Inferior parietal cortex (tissue), 1 donor: ENCODE measurements at regions not wholly inside any gene's neighbourhood (a gene's known extent, or its start where the extent isn't known, plus 50 kb on each side); places are given as distances from the start of the nearest gene placed in this dataset.

ENCODE experiments used
- DNase-seq: peaks from one replicate; pipeline ENCODE4 v3.0.0-alpha.2; 2016; ENCODE audit errors: extremely low spot score

DNA sequence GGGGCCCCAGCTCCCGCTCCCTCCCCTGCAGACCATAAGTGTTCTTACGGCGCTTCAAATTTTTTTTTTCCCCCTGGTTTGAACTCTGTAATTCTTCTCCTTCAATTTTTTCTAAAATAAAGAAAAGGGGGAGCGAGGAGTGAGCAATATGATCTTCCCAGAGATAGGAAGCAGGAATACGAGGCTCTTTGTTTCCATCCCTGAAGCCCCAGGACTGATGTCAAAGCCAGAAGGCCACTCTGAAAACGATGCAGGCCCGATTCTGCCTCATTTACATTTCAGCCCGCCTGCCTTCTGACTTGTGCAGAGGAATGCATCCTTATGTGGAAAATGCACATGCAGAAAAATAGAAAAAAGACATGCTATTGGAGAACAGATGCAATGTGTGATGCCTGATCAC, 401.5 kb upstream of the MKI67 start:
- DNase-seq = no peak

DNA sequence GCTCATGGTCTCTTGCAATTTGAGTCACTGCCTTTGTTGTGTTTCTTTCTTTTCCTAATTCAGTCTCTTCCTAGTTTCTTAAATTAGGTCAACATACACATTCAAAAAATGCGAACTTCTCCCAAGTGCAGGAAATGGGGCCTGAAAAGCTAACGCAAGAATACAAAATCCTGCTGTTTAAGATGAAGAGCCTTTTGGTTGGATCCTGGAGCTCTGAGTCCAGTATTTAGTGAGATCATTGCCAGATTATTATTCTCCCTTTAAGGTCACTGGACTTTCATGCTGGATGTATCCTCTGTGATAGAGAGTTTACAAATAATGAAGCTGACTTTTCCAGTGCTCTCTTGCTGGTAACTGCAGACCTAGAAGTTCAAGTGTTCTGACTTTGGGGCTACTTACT, 401.9 kb upstream of the MKI67 start:
- DNase-seq = no peak

DNA sequence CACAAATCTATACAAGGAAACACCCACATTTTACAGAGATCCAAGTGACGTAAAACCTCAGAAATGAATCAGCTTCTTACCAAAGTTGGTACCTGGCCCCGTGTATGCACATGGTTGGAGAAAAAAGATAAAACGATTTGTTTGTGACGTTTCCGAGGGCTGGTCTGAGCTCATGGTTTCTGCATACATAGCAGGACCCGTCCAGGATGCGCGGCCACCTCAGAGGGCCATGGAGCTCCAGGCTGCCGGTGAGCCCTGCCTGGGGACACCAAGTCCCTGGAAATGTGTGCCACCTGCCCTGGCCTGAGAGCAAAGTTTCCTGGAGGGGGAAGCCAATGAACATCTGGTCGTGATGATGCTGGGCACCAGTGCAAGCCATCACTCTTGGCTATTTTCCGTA, 402.6 kb upstream of the MKI67 start:
- DNase-seq = no peak

DNA sequence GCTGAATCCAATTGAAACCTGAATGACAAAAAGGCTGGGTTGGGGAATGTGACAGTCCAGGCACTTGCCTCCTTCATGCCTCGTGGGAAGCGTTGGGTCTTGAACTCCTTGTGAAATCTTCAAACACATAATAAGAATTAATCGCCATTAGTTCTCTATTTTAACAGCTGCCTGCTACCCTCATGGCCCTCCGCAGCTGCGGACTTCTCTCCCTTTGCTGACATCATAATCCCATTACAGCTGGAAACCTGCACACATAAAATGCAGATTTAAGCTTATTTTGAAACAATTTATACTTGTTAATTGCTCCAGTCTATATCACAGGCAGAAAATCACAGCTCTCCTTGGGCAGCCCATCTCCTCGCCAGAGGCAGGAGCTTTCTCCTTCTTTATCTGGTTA, 403.0 kb upstream of the MKI67 start:
- no peak for DNase-seq

DNA sequence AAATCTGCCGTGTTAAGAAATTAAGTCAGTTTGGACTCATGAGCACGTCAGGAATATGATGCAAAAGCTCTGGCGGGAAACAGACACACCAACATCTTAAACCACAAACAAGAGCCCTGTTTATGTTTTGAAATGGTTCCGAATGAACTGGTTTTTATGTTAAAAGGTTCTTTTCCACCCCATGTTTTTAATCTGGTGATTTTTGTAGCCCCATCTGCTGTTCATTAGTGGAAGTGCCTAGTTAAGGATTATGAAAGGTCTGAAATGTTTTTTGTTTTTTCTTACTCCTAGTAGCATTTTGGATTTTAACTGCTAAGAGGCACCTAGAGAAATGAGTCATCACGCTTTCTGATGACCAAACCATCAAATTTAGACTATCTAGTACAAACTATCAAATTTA, 404.1 kb upstream of the MKI67 start:
- DNase-seq = peak; percentile 65

DNA sequence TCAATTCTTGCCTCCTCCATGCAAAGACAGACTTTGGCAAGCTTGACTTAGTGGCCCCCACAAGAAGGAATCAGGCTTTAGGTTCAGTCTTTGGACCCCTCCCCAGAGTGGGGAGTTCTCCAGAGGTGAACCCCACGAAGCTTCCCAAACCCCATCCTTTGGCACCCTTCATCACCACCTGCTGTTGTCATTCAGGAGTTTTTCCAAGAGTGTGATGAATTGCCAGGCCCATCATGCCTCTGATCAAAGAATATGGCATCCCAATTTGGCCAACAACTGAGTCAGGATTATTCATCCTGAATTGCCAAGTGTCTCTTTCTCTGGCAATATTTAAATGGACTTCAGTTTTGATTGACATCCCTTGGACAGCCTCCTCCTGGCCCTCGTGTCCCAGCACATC, 404.7 kb upstream of the MKI67 start:
- DNase-seq = no peak

DNA sequence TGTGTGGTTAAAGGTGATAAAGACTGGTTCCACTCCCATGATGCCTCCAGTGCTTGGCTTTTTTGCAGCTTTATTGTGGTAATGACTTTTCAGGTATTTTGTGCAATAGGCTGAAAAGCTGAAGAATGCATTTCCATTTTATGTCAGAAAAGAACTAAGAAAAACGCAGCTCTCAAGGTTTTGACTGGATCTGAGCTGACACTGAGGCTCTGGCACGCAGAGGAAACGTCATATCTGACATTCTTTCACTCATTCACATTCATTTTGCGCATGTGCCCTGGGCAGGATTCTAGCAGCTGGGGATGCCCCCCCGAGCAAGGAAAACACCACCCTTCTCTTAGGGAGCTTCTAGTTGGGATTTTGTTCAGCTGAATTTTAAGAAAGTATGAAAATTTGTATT, 408.5 kb upstream of the MKI67 start:
- DNase-seq = no peak

DNA sequence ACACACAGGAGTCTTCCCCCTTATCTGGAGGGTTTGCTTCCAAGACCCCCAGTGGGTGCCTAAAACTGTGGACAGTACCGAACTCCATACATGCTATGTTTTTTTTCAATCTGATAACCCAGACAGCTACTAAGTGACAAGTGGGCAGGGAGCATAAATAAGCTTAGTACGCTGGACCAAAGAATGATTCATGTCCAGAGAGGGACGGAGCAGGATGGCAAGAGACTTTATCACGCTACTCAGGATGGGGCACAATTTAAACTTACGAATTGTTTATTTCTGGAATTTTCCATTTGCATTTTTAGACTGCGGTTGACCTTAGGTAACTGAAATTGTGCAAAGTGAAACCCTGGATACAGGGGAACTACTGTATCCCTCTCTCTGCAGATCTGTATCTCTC, 410.0 kb upstream of the MKI67 start:
- DNase-seq = no peak

DNA sequence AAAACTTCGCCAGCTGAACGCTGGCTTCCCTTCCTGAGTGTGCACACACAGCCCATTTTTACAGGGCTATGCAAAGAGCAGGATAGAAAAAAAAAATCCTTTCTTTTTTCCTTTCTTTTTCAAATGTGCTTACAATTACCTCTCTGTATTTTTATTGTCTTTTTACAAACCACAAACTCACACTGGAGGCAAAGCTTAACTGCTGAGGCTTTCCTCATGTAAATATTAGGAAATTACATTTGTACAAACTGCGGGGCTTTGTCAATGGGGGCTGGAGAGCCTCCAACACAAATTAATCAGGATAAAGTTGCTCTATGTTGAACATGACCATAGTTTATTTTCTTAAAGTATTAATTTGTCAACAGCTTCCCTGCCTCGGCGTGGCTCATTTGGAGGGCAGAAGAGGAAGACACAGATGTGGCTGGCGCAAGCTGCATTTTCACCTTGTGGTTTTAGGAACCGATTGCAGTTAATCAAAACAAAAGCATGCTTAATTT, 411.7 kb upstream of the MKI67 start:
- DNase-seq = no peak

DNA sequence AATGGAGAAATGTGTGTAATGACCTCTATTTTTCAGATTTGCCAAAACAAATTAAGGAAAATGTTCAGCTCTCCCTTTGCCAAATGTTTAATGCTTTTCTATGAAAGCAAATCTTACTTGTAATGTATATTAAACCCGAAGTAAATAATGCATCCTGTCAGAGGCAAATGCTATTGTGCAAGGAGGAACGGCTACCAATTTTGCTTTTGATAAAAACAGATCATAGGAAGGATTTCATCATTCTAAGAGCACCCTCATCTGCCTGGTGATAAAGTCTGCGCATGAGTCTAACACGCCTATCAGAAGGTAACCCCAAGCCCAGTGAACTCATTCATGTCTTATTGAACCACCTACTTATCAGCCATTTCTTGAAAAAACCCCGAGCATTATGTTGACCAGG, 412.4 kb upstream of the MKI67 start:
- DNase-seq = no peak

DNA sequence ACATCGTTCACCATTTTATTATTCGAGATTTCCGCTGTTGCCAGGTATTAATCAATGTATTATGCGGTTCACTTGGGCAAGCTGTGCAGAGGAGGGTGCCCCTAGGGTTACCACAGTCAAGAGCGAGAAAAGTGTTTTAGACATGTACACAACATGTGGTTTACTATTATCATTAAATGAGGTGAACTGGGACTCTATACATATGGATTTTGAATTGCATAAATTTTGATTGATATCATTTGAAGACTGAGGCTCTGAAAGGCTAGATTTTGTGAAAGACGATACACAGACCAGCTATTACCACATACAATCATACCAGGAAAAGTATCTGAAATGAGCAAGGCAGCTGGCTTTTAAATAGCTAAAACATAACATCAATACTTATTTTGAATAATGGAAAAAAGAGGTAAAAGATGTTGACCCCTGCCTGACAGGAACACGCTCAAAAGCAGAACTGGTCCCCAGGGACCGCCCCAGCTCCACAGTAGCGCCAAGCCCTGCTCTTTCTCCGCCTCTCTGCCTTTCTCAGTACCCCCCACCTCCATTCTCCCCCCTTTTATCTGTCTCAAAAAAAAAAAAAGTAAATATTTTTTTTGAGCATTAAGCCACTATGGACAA, 413.4 kb upstream of the MKI67 start:
- DNase-seq = no peak

DNA sequence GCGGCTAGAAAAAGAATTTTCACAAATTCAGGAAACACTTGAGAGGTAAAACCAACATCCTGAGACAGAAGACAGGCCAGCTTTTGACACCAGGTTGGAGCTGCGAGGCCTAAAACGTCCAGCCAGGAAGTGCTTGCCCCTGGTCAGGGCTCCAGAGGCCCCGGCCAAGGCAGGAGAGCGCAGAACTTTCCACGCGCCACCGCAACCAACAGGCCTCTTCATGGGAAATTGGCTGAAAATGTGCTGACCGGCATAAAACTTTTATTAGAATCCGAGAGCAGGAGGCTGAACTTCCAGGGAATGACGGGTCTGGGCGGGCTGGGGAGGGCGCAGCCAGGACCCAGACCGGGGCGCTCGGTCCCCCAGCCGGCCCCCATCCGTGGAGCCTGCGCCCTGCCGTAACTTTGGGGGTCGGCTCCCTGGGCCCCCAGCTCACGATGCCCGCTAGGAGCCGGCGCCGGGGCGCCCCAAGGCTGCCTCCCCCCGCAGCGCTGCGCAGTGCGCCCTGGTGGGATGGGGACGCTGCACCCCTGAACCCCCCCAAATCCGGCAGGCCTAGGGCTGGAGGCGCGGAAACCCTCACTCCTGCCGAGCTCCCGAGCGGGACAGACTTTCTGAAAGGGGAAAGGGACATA, 414.0 kb upstream of the MKI67 start:
- DNase-seq = no peak

DNA sequence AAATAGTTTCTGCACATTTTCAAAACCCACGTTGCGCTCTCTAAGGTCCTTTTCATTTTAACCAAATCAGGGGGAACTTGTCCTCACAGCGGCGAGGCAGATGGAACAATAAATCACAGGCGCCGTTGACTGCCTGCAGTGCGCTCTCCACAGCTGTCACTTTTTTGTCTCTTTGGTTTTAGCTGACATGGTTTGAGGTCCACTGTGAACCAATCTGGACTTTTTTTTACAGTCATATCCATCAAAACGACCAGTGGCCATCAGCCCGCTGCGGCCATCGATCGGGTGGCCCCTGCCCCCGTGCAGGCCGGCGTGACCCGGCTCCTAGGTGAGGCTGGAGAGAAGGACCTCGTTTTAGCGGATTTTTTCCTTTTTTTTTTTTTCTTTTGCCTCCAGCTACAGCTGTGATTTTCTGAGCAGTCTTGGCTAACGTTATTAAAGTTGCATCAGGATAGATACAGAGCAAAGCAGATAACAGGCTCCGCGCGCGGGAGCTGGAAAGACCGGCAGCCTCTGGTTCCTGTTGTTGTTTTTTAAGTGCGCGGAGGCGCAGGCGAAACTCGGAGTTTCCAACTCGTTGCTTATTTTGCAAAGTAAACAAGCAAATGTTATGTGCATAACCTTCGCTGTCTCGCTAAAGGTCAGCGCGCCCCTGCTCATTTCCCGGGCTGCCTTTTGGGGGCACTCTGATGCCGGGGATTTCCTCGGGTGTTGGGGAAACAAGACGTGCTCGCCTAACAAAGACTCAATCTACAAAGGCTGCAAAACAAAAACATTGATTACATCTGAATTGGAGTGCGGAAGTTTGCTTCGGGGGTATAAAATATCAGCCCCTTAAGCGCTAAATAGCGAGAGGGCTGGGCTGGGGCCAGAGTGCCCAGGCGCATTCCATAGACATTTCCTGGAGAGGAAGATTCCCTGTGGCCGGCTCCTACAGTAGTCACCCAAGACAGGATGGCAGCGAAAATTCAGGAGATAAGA, 414.8 kb upstream of the MKI67 start:
- peak; percentile 40 for DNase-seq

DNA sequence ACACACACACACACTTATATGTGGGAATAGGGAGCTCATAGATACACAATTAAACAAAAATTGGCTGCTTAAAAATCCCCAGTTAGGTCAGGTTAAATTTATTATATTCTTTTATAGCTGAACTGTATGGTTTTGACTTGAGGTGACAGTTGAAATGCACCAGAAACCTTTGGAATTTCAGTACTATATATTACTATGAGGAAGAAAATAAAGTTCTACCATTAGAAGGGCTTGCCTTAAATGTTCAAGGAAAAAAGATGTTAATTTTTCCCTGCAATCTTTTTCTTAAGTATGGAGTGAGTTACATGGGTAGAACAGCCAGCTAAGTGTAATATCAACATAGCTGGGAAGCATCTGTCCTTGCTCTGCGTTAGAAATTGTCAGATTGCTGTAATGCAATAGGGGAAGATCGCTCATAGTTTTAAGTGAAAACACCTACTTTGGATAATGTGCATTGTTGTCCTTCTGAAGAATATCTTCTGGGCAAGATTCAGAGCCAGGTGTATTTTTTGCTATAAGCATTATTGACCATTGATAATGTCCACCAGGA, 415.8 kb upstream of the MKI67 start:
- no peak for DNase-seq

DNA sequence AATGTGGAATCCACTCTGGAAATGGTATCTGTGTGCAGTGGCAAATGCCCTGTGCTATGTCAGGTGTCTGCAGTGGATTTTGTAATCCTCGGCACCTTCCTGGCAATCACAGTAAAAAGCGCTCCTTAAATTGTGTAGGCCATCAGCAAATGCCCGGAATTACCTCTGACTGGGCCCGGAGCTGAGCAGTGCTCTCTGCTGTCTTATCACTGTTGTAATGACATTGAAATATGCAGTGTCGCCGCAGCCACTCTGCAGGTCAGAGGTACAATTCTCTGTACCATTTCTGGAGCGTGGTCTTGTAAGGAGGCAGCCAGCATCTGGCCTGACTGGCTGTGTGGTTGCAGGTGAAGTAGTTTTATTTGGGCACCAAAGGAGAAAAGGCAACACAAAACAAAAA, 416.4 kb upstream of the MKI67 start:
- no peak for DNase-seq

DNA sequence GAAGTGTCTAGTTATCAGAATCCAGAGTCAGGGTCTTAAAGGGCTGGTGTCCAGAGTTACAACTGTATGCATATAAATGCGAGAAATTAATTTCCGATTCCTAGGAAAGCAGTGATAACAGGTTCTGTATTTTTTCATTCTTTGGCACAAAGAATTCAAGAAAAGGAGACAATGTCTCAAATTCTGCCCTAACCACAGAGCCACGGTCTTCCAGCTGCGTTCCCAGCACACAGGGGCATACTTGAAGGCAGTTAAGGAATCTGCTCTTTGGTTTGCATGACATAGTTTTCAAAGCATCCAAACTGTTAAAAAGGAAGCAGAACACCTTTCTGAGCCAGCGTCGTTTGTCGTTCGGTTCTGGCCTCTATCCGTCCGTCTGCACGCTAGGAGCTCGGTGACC, 416.9 kb upstream of the MKI67 start:
- no peak for DNase-seq

DNA sequence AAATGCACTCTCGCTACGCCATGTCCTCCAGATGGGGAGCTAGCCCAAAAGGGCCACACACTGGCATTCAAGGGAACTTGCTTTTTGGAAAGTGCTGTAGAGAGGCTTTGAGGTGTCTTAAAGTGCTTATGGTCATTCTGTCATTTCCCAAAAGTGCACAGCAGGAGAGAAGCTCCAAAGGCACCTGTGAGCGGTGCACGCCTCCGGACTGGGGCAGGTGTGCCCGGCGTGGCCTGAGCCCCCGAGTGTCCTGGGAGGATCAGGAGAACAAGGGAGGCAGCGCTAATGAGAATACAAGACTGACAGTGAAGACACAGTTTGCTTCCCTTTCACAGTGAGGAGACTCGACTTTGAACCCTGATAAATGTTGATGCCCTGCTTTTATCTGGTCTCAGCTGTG, 419.0 kb upstream of the MKI67 start:
- no peak for DNase-seq

DNA sequence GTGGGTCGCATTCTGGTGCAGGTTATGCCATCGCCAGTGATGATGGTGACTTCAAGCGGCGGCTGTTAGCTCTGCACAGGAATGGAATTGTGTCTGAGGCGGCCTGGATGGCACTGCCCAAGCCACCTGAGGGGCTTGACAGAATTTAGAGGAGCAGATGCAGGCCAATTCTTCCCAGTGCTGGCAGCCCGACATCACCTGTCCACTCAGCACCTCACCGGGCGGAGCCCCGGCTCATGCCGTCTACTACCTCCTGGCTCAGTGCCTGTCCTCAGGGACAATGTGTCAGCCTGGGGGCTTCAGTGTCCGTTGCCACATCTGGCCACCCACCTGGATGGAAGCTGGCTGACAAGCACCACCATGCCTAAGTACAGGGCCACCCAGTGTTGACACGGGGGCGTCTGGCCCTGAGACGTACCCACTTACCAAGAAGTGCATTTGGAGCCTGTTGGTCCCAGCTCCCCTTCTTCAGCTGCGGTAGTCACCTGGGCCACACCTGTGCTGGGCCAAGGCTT, 420.5 kb upstream of the MKI67 start:
- DNase-seq = no peak

DNA sequence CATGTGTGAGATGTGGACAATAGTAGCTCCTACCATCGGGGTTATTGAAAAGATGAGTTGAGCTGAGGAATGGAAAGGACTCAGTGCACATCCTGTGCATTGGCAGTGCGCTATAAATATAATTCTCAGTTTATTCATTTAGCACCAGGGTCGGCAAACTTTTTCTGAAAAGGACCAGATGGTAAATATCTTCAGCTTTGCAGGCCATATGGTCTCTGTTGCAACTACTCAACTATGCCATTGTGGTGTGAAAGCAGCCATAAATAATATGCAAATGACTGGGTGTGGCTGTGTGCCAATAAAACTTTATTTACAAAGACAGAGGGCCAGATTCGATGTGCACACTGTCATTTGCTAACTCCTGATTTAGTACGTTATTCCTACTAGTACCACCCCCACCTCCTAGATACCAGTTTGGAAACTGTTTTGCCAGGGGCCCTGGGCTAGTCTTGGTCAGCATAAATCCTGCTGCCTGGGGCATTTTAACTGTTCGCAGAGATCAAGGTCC, 422.9 kb upstream of the MKI67 start:
- no peak for DNase-seq

DNA sequence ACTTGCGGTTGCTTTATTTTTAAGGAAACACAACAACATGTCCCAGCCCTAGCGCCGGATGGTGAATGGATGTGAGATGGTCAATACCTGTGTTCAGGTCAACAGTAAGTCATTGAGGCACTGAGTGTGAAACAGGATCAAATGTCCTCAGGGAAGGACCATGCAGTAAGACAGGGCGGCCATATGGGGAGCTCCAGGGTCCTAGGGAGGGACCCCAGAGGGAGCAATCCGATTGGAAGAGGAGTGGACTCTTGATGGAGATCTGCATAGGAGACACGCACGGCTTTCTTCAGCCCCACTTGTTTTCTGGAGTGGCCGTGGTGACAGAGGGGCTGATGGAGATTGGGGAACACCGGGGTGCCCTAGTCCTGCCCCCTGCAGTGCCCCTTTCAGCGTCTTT, 423.8 kb upstream of the MKI67 start:
- no peak for DNase-seq

DNA sequence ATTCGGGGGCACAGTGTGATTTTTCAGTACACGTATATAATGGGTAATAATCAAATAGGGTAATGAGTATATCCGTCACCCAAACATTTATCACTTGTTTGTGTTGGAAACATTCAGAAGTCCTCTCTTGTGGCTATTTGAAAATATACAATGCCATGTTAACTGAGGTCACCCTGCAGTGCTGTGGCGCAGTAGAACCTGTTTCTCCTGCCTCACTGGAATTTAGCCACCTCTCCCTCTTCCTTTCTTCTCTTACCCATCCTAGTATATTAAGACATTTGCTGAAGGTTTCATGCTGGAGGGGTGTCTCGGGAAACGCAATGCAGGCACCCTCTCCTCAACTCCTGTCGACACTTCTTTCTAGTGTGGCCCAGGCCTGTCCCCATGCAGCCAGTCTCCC, 425.3 kb upstream of the MKI67 start:
- no peak for DNase-seq

DNA sequence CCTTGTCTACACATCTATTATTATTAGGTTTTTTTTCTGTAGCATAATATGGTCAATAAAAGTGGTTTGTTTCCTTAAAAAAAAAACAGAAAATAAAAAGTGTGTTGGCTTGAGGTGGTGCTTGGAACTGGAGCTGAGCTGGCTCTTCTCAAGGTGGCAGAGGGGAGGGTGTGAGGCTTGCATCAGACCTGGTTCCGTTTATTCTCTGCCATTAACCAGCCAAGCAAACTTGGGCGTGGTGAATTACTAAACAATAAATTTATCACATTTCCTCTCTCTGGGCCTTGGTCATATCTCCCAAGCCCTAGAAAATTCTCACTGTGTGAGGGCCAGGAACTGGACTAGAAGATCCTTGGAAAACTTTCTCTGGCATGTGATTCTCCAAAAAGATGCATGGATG, 427.5 kb upstream of the MKI67 start:
- no peak for DNase-seq
